ENCODE measurements at regions not wholly inside any gene's neighbourhood (a gene's known extent, or its start where the extent isn't known, plus 50 kb on each side); places are given as distances from the start of the nearest gene placed in this dataset.
A peak's percentile ranks its signal among the peaks of the same experiment; 100 is the strongest.

- H3K79me2 ChIP-seq (ENCODE audit: insufficient read depth, low read length): no peaks in the 10 kb centered on the region
- H3K4me2 ChIP-seq (ENCODE audit: insufficient read depth, low read length): no peak overlapping the region
- H2AFZ ChIP-seq (ENCODE audit: low read length): no peak overlapping the region
- H3K27me3 ChIP-seq (ENCODE audit: insufficient read depth, low read length): no peaks in the 10 kb centered on the region
- no peak overlapping the region for H3K27ac ChIP-seq (ENCODE audit: low read depth, low read length)
- H3K4me3 ChIP-seq (ENCODE audit: insufficient read depth, low read length): no peak overlapping the region
- no peaks in the 10 kb centered on the region for H4K20me1 ChIP-seq (ENCODE audit: insufficient read depth, low read length)
- DNase-seq (ENCODE audit: insufficient read length, low spot score, missing footprints): no peak
- no peaks in the 10 kb centered on the region for H3K9me3 ChIP-seq (ENCODE audit: low read depth, low read length)
- H3K36me3 ChIP-seq (ENCODE audit: insufficient read depth, low read length): no peaks in the 10 kb centered on the region
- peak; percentile 72 for TF ChIP-seq CTCF (IDR thresholded peaks at IDR 0.05; ENCODE audit: extremely low read depth, low read depth, low read length)
- H3K4me1 ChIP-seq (ENCODE audit: insufficient read depth, low read length): no peaks in the 10 kb centered on the region
Measured at GRCh38 chr12:39103552-39104165, 198.3 kb upstream of the CPNE8 start.

- no peaks in the 10 kb centered on the region for H3K4me1 ChIP-seq (ENCODE audit: insufficient read depth, low read length)
- H4K20me1 ChIP-seq (ENCODE audit: insufficient read depth, low read length): no peaks in the 10 kb centered on the region
- H3K9me3 ChIP-seq (ENCODE audit: low read depth, low read length): no peaks in the 10 kb centered on the region
- no peak for TF ChIP-seq CTCF (IDR thresholded peaks at IDR 0.05; ENCODE audit: extremely low read depth, low read depth, low read length)
- no peaks in the 10 kb centered on the region for H3K36me3 ChIP-seq (ENCODE audit: insufficient read depth, low read length)
- H3K4me3 ChIP-seq (ENCODE audit: insufficient read depth, low read length): no peak overlapping the region
- no peaks in the 10 kb centered on the region for H3K79me2 ChIP-seq (ENCODE audit: insufficient read depth, low read length)
- no peak overlapping the region for H3K4me2 ChIP-seq (ENCODE audit: insufficient read depth, low read length)
- no peak overlapping the region for H2AFZ ChIP-seq (ENCODE audit: low read length)
- no peaks in the 10 kb centered on the region for H3K27me3 ChIP-seq (ENCODE audit: insufficient read depth, low read length)
- no peak overlapping the region for H3K27ac ChIP-seq (ENCODE audit: low read depth, low read length)
- DNase-seq (ENCODE audit: insufficient read length, low spot score, missing footprints): no peak
Measured at GRCh38 chr12:39102474-39103209, 197.3 kb upstream of the CPNE8 start.

- Histone ChIP-seq H3K9me3 (ENCODE audit: low read depth, low read length) (no peaks in the 10 kb centered on the region), H3K4me2 (ENCODE audit: insufficient read depth, low read length) (no peak overlapping the region), H3K27me3 (ENCODE audit: insufficient read depth, low read length) (no peaks in the 10 kb centered on the region), H3K27ac (ENCODE audit: low read depth, low read length) (no peak overlapping the region), H3K4me1 (ENCODE audit: insufficient read depth, low read length) (no peaks in the 10 kb centered on the region), H3K36me3 (ENCODE audit: insufficient read depth, low read length) (no peaks in the 10 kb centered on the region), H3K4me3 (ENCODE audit: insufficient read depth, low read length) (no peak overlapping the region), H4K20me1 (ENCODE audit: insufficient read depth, low read length) (no peaks in the 10 kb centered on the region), H2AFZ (ENCODE audit: low read length) (no peak overlapping the region), H3K79me2 (ENCODE audit: insufficient read depth, low read length) (no peaks in the 10 kb centered on the region)
- no peak for TF ChIP-seq CTCF (IDR thresholded peaks at IDR 0.05; ENCODE audit: extremely low read depth, low read depth, low read length)
- no peak for DNase-seq (ENCODE audit: insufficient read length, low spot score, missing footprints)
Measured at GRCh38 chr12:39095636-39096330, 190.4 kb upstream of the CPNE8 start.

GRCh38 chr12:39081910-39082309, 176.5 kb upstream of the CPNE8 start:
- no peak for DNase-seq (ENCODE audit: insufficient read length, low spot score, missing footprints)
- Histone ChIP-seq H3K4me2 (ENCODE audit: insufficient read depth, low read length) (no peak overlapping the region), H2AFZ (ENCODE audit: low read length) (no peak overlapping the region), H3K79me2 (ENCODE audit: insufficient read depth, low read length) (no peaks in the 10 kb centered on the region), H3K27me3 (ENCODE audit: insufficient read depth, low read length) (no peaks in the 10 kb centered on the region), H4K20me1 (ENCODE audit: insufficient read depth, low read length) (no peaks in the 10 kb centered on the region), H3K9me3 (ENCODE audit: low read depth, low read length) (no peaks in the 10 kb centered on the region), H3K36me3 (ENCODE audit: insufficient read depth, low read length) (no peaks in the 10 kb centered on the region), H3K4me1 (ENCODE audit: insufficient read depth, low read length) (no peaks in the 10 kb centered on the region), H3K4me3 (ENCODE audit: insufficient read depth, low read length) (no peak overlapping the region), H3K27ac (ENCODE audit: low read depth, low read length) (no peak overlapping the region)
- no peak for TF ChIP-seq CTCF (IDR thresholded peaks at IDR 0.05; ENCODE audit: extremely low read depth, low read depth, low read length)
